ENCODE measurements at regions not wholly inside any gene's neighbourhood (a gene's known extent, or its start where the extent isn't known, plus 50 kb on each side); places are given as distances from the start of the nearest gene placed in this dataset.

DNA sequence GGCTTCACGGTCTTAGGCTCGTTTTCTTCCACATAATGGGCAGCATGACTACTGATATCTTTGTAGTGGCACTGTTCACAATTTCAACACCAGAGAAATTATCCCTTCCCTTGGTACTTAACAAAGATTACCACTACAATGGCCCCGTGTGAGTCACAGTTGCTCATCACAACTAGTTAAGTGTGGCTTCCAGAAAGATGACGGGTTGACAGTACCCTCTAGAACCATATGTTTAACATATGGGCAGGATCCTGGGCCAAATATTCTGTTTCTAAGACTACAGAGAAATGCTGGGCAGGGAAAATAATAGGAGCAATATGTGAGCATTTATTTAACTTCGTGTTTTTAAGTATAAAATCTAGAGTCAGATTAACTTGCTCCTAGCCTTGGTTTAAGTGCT is 780.1 kb upstream of the LINC00305 start:
- Histone ChIP-seq H3K9ac (ENCODE audit: low read depth, low read length, poor library complexity) (no peak overlapping the region), H2AFZ (ENCODE audit: low read length) (no peak overlapping the region), H4K8ac (ENCODE audit: low read depth, low read length) (no peak overlapping the region), H2BK5ac (ENCODE audit: low read length) (no peak overlapping the region), H3K4me2 (ENCODE audit: insufficient read depth, low read length, poor library complexity, severe bottlenecking) (no peak overlapping the region), H2BK12ac (ENCODE audit: low read length) (no peak overlapping the region), H3K9me3 (replicated peaks in 1 of 2; ENCODE audit: control insufficient read depth in 2 of 2, insufficient read depth in 1 of 2, low read depth in 1 of 2, low read length in 2 of 2) (no peaks in the 10 kb centered on the region), H3K4me3 (ENCODE audit: low read length in 2 of 2) (no peak overlapping the region), H3K4me1 (ENCODE audit: control insufficient read depth in 2 of 2, insufficient read depth in 1 of 2, low read depth in 1 of 2, low read length in 2 of 2) (no peaks in the 10 kb centered on the region), H2BK120ac (ENCODE audit: low read depth, low read length) (no peak overlapping the region), H3K27ac (replicated peaks; ENCODE audit: low read length) (no peak overlapping the region), H4K91ac (ENCODE audit: low read depth, low read length, poor library complexity) (no peak overlapping the region), H3K4ac (ENCODE audit: low read length) (no peak overlapping the region), H2BK15ac (ENCODE audit: low read length) (no peak overlapping the region), H2AK5ac (ENCODE audit: low read depth, low read length) (no peak overlapping the region), H3K79me1 (ENCODE audit: low read depth, low read length) (no peaks in the 10 kb centered on the region), H3K18ac (ENCODE audit: low read length) (no peak overlapping the region), H3K36me3 (replicated peaks in 1 of 2; ENCODE audit: control insufficient read depth in 2 of 2, insufficient read depth in 2 of 2, low read length in 2 of 2) (no peaks in the 10 kb centered on the region), H3K23ac (ENCODE audit: low read depth, low read length, poor library complexity) (no peak overlapping the region), H3K14ac (ENCODE audit: low read length) (no peak overlapping the region), H3K27me3 (ENCODE audit: control insufficient read depth in 3 of 3, insufficient read depth in 3 of 3, low read depth in 1 of 3, low read length in 3 of 3) (no peaks in the 10 kb centered on the region)
- DNase-seq (ENCODE audit: low spot score): no peak
- no CpG with 5 or more reads among the region's 5 CpGs for WGBS, 2 donors (ENCODE audit: extremely low coverage in 2 of 2, insufficient read length in 2 of 2, insufficient replicate concordance in 1 of 2)

DNA sequence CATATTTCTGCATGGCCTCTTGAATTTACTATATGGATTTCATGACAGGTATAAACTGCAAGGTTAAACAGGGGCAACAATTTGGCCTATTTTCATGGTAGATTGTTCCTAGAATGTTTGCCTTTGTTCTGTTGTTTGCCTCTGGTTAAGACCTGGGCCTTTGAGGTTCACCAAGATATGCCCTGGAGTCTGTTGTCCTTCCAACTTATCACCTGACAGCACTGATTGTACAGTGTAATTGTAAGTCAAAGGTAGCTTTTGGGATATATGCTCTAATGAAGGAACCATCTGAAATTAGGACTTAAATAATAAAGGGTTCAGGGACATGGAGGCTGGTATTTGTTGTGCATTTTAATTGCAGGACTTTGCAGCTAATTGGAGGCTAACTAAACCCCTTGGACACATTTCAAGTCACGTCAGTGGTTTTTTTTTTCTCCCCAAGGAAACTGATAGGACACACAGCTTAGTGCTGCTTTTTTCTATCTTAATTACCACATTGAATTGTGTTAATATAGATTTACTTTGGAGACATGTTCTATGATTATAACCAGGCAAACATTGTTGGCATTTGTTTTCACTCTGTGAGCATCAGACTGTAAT is 771.2 kb upstream of the LINC00305 start:
- Histone ChIP-seq H2BK15ac (ENCODE audit: low read length) (no peak overlapping the region), H2BK5ac (ENCODE audit: low read length) (no peak overlapping the region), H3K79me1 (ENCODE audit: low read depth, low read length) (no peaks in the 10 kb centered on the region), H2AK5ac (ENCODE audit: low read depth, low read length) (no peak overlapping the region), H2AFZ (ENCODE audit: low read length) (no peak overlapping the region), H3K4me1 (ENCODE audit: control insufficient read depth in 2 of 2, insufficient read depth in 1 of 2, low read depth in 1 of 2, low read length in 2 of 2) (no peaks in the 10 kb centered on the region), H3K4ac (ENCODE audit: low read length) (no peak overlapping the region), H2BK120ac (ENCODE audit: low read depth, low read length) (no peak overlapping the region), H3K27me3 (ENCODE audit: control insufficient read depth in 3 of 3, insufficient read depth in 3 of 3, low read depth in 1 of 3, low read length in 3 of 3) (no peaks in the 10 kb centered on the region), H3K9me3 (replicated peaks in 1 of 2; ENCODE audit: control insufficient read depth in 2 of 2, insufficient read depth in 1 of 2, low read depth in 1 of 2, low read length in 2 of 2) (peaks cover 0 to 3% of the 10 kb centered on the region in 2 donors), H3K23ac (ENCODE audit: low read depth, low read length, poor library complexity) (no peak overlapping the region), H3K14ac (ENCODE audit: low read length) (no peak overlapping the region), H4K8ac (ENCODE audit: low read depth, low read length) (no peak overlapping the region), H3K4me2 (ENCODE audit: insufficient read depth, low read length, poor library complexity, severe bottlenecking) (no peak overlapping the region), H3K36me3 (replicated peaks in 1 of 2; ENCODE audit: control insufficient read depth in 2 of 2, insufficient read depth in 2 of 2, low read length in 2 of 2) (no peaks in the 10 kb centered on the region), H2BK12ac (ENCODE audit: low read length) (no peak overlapping the region), H3K9ac (ENCODE audit: low read depth, low read length, poor library complexity) (no peak overlapping the region), H3K4me3 (ENCODE audit: low read length in 2 of 2) (no peak overlapping the region), H4K91ac (ENCODE audit: low read depth, low read length, poor library complexity) (no peak overlapping the region), H3K18ac (ENCODE audit: low read length) (no peak overlapping the region), H3K27ac (replicated peaks; ENCODE audit: low read length) (no peak overlapping the region)
- DNase-seq (ENCODE audit: low spot score): no peak
- no CpG with 5 or more reads among the region's 1 CpG for WGBS, 2 donors (ENCODE audit: extremely low coverage in 2 of 2, insufficient read length in 2 of 2, insufficient replicate concordance in 1 of 2)

DNA sequence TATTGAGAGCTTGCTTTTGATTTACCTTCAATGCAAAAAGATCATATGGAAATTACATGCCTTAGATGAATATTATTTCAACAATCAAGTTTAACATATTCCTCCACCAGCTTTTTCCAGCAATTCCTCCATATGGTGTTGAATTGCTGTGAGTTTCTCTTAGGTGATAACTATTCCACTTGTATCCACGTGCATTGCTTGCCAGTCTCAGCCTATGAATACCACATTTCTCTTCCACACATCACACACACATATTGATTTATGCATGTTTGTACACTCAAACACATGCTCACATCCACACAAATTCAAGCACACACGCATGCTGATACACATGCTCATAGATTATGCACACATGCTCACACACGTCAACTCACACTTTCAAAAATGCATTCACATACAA is 770.0 kb upstream of the LINC00305 start:
- no peak overlapping the region for H2BK15ac ChIP-seq (ENCODE audit: low read length)
- no peak overlapping the region for H3K9ac ChIP-seq (ENCODE audit: low read depth, low read length, poor library complexity)
- H3K4me1 ChIP-seq (ENCODE audit: control insufficient read depth in 2 of 2, insufficient read depth in 1 of 2, low read depth in 1 of 2, low read length in 2 of 2): no peaks in the 10 kb centered on the region
- no peak overlapping the region for H3K18ac ChIP-seq (ENCODE audit: low read length)
- no peak for DNase-seq (ENCODE audit: low spot score)
- no peak overlapping the region for H3K4me2 ChIP-seq (ENCODE audit: insufficient read depth, low read length, poor library complexity, severe bottlenecking)
- H3K9me3 ChIP-seq (replicated peaks in 1 of 2; ENCODE audit: control insufficient read depth in 2 of 2, insufficient read depth in 1 of 2, low read depth in 1 of 2, low read length in 2 of 2): peaks cover 0 to 3% of the 10 kb centered on the region in 2 donors
- no peak overlapping the region for H4K91ac ChIP-seq (ENCODE audit: low read depth, low read length, poor library complexity)
- no peak overlapping the region for H3K14ac ChIP-seq (ENCODE audit: low read length)
- no peaks in the 10 kb centered on the region for H3K36me3 ChIP-seq (replicated peaks in 1 of 2; ENCODE audit: control insufficient read depth in 2 of 2, insufficient read depth in 2 of 2, low read length in 2 of 2)
- H2BK120ac ChIP-seq (ENCODE audit: low read depth, low read length): no peak overlapping the region
- no CpG with 5 or more reads among the region's 3 CpGs for WGBS, 2 donors (ENCODE audit: extremely low coverage in 2 of 2, insufficient read length in 2 of 2, insufficient replicate concordance in 1 of 2)
- no peak overlapping the region for H2AFZ ChIP-seq (ENCODE audit: low read length)
- no peak overlapping the region for H3K4ac ChIP-seq (ENCODE audit: low read length)
- no peaks in the 10 kb centered on the region for H3K79me1 ChIP-seq (ENCODE audit: low read depth, low read length)
- no peaks in the 10 kb centered on the region for H3K27me3 ChIP-seq (ENCODE audit: control insufficient read depth in 3 of 3, insufficient read depth in 3 of 3, low read depth in 1 of 3, low read length in 3 of 3)
- no peak overlapping the region for H2AK5ac ChIP-seq (ENCODE audit: low read depth, low read length)
- H3K4me3 ChIP-seq (ENCODE audit: low read length in 2 of 2): no peak overlapping the region
- no peak overlapping the region for H3K23ac ChIP-seq (ENCODE audit: low read depth, low read length, poor library complexity)
- H2BK12ac ChIP-seq (ENCODE audit: low read length): no peak overlapping the region
- no peak overlapping the region for H2BK5ac ChIP-seq (ENCODE audit: low read length)
- no peak overlapping the region for H3K27ac ChIP-seq (replicated peaks; ENCODE audit: low read length)
- H4K8ac ChIP-seq (ENCODE audit: low read depth, low read length): no peak overlapping the region

DNA sequence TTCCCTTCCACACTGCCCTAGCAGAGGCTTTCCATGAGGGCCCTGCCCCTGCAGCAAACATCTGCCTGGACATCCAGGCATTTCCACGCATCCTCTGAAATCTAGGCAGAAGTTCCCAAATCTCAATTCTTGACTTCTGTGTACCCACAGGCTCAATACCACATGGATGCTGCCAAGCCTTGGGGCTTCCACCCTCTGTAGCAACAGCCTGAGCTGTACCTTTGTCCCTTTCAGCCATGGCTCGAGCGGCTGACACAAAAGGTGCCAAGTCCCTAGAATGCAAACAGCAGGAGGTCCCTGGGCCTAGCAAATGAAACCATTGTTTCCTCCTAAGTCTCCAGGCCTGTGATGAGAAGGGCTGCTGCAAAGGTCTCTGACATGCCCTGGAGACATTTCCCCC is 744.5 kb upstream of the LINC00305 start:
- Histone ChIP-seq H4K8ac (ENCODE audit: low read depth, low read length) (no peak overlapping the region), H2BK5ac (ENCODE audit: low read length) (no peak overlapping the region), H2AK5ac (ENCODE audit: low read depth, low read length) (no peak overlapping the region), H3K4me2 (ENCODE audit: insufficient read depth, low read length, poor library complexity, severe bottlenecking) (no peak overlapping the region), H2BK15ac (ENCODE audit: low read length) (no peak overlapping the region), H3K9me3 (replicated peaks in 1 of 2; ENCODE audit: control insufficient read depth in 2 of 2, insufficient read depth in 1 of 2, low read depth in 1 of 2, low read length in 2 of 2) (no peaks in the 10 kb centered on the region), H3K79me1 (ENCODE audit: low read depth, low read length) (no peaks in the 10 kb centered on the region), H2AFZ (ENCODE audit: low read length) (no peak overlapping the region), H3K18ac (ENCODE audit: low read length) (no peak overlapping the region), H3K4me1 (ENCODE audit: control insufficient read depth in 2 of 2, insufficient read depth in 1 of 2, low read depth in 1 of 2, low read length in 2 of 2) (no peaks in the 10 kb centered on the region), H3K27ac (replicated peaks; ENCODE audit: low read length) (no peak overlapping the region), H3K14ac (ENCODE audit: low read length) (no peak overlapping the region), H3K4me3 (ENCODE audit: low read length in 2 of 2) (no peak overlapping the region), H2BK12ac (ENCODE audit: low read length) (no peak overlapping the region), H2BK120ac (ENCODE audit: low read depth, low read length) (no peak overlapping the region), H3K4ac (ENCODE audit: low read length) (no peak overlapping the region), H3K9ac (ENCODE audit: low read depth, low read length, poor library complexity) (no peak overlapping the region), H3K36me3 (replicated peaks in 1 of 2; ENCODE audit: control insufficient read depth in 2 of 2, insufficient read depth in 2 of 2, low read length in 2 of 2) (no peaks in the 10 kb centered on the region), H3K23ac (ENCODE audit: low read depth, low read length, poor library complexity) (no peak overlapping the region), H4K91ac (ENCODE audit: low read depth, low read length, poor library complexity) (no peak overlapping the region), H3K27me3 (ENCODE audit: control insufficient read depth in 3 of 3, insufficient read depth in 3 of 3, low read depth in 1 of 3, low read length in 3 of 3) (no peaks in the 10 kb centered on the region)
- no peak for DNase-seq (ENCODE audit: low spot score)
- no CpG with 5 or more reads among the region's 3 CpGs for WGBS, 2 donors (ENCODE audit: extremely low coverage in 2 of 2, insufficient read length in 2 of 2, insufficient replicate concordance in 1 of 2)
